Uterus (tissue), 3 donors: ENCODE measurements at regions not wholly inside any gene's neighbourhood (a gene's known extent, or its start where the extent isn't known, plus 50 kb on each side); places are given as distances from the start of the nearest gene placed in this dataset.

Experiments
- DNase-seq, 2 donors: peaks; one replicate each; pipeline ENCODE4 v3.0.0-alpha.2; 2019 to 2020
- H3K27ac ChIP-seq, 2 donors: fragments of 200-600 bp; sonication (generic); 1 replicate in 1 of 2; 2 replicates in 1 of 2; pipeline ENCODE4 v1.5.1; 2016 to 2018
- H3K27me3 ChIP-seq, 2 donors: fragments of 200-600 bp; sonication (generic); one replicate each; pipeline ENCODE4 v1.5.1; 2018 to 2019; ENCODE audit warnings: control low read depth in 1 of 2
- H3K36me3 ChIP-seq, 2 donors: fragments of 200-600 bp; sonication (generic); one replicate each; pipeline ENCODE4 v1.5.1; 2019; ENCODE audit warnings: control low read depth in 1 of 2
- H3K4me1 ChIP-seq, 2 donors: fragments of 200-600 bp; sonication (generic); one replicate each; pipeline ENCODE4 v1.5.1; 2018 to 2019; ENCODE audit warnings: control low read depth in 1 of 2
- H3K4me3 ChIP-seq, 2 donors: fragments of 200-600 bp; sonication (generic); 1 replicate in 1 of 2; 2 replicates in 1 of 2; pipeline ENCODE4 v1.5.1; 2018 to 2019; ENCODE audit warnings: mild to moderate bottlenecking in 1 of 2
- H3K9me3 ChIP-seq, 2 donors: fragments of 200-600 bp; sonication (generic); one replicate each; pipeline ENCODE4 v1.5.1; 2019; ENCODE audit warnings: control low read depth in 1 of 2
- POLR2A ChIP-seq, 2 donors: fragments of 450-650 bp; IDR thresholded peaks; one replicate each; pipeline ENCODE4 v1.6.1; 2016; ENCODE audit warnings: antibody characterized with exemption in 2 of 2, mild to moderate bottlenecking in 1 of 2, moderate library complexity in 1 of 2
- intact Hi-C: fragments of 100-400 bp; cut with DNase I; formaldehyde crosslinking; loops from one replicate; pipeline ENCODE4 v1.15.1; 2023; ENCODE audit warnings: low total_unique reads
- TF ChIP-seq, protein P1 (sequence below), 4 experiments: fragments of 200-600 bp in 2 of 4; fragments of 450-650 bp in 2 of 4; sonication (generic) in 2 of 4; IDR thresholded peaks; one replicate each; pipeline ENCODE4 v1.5.1; 2016 to 2019; ENCODE audit warnings: antibody characterized with exemption in 4 of 4, mild to moderate bottlenecking in 2 of 4, moderate library complexity in 1 of 4
- donor health status: DM: yes; HTN: yes; CAD: no.

- intact Hi-C loops, result no loop called here
- DNase-seq, result no peak
These were observed 285.1 kb upstream of the MAGEB18 start for GRCh38 chrX:25853002-25853479.

GRCh38 chrX:25858273-25858880 lies 279.8 kb upstream of the MAGEB18 start:
- DNase-seq, result no peak
- intact Hi-C loops, result no loop called here
- TF ChIP-seq POLR2A (IDR thresholded peaks at IDR 0.05), result no peak
- TF ChIP-seq, protein P1, sequence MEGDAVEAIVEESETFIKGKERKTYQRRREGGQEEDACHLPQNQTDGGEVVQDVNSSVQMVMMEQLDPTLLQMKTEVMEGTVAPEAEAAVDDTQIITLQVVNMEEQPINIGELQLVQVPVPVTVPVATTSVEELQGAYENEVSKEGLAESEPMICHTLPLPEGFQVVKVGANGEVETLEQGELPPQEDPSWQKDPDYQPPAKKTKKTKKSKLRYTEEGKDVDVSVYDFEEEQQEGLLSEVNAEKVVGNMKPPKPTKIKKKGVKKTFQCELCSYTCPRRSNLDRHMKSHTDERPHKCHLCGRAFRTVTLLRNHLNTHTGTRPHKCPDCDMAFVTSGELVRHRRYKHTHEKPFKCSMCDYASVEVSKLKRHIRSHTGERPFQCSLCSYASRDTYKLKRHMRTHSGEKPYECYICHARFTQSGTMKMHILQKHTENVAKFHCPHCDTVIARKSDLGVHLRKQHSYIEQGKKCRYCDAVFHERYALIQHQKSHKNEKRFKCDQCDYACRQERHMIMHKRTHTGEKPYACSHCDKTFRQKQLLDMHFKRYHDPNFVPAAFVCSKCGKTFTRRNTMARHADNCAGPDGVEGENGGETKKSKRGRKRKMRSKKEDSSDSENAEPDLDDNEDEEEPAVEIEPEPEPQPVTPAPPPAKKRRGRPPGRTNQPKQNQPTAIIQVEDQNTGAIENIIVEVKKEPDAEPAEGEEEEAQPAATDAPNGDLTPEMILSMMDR (IDR thresholded peaks at IDR 0.05), result no peak
- Histone ChIP-seq H3K36me3 (no peaks in the 10 kb centered on the region), H3K27me3 (no peaks in the 10 kb centered on the region), H3K4me3 (no peak overlapping the region), H3K4me1 (no peaks in the 10 kb centered on the region), H3K27ac (no peak overlapping the region), H3K9me3 (no peaks in the 10 kb centered on the region)

More at GRCh38 chrX:25853002-25853479, 285.1 kb upstream of the MAGEB18 start:
- TF ChIP-seq, protein P1 (IDR thresholded peaks at IDR 0.05), result no peak
- TF ChIP-seq POLR2A (IDR thresholded peaks at IDR 0.05), result no peak
- Histone ChIP-seq H3K4me1 (no peaks in the 10 kb centered on the region), H3K27me3 (peaks cover 0 to 4% of the 10 kb centered on the region in 2 donors), H3K9me3 (no peaks in the 10 kb centered on the region), H3K36me3 (no peaks in the 10 kb centered on the region), H3K4me3 (no peak overlapping the region), H3K27ac (no peak overlapping the region)

DNA sequence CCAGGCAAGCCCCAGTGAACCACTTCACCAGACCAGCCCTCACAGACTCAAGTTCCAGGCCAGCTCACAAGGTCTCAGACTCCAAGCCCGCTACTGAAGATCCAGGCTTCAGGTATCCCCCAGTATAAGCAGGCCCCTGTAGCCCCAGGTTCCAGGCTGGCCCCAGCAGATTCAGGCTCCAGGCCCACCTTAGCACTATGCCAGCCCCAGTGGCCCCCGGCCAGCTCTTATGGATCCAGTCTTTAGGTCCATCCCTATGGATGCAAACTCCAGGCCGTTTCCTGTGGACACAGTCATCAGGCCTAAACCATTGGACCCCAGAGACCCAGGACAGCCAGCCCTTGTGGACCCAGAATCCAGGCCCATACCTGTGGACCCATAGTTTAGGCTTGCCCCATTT lies 277.8 kb upstream of the MAGEB18 start:
- no peak overlapping the region for H3K27ac ChIP-seq
- no peak overlapping the region for H3K4me3 ChIP-seq
- no peaks in the 10 kb centered on the region for H3K9me3 ChIP-seq
- H3K36me3 ChIP-seq, result no peaks in the 10 kb centered on the region
- no peaks in the 10 kb centered on the region for H3K27me3 ChIP-seq
- no peak for DNase-seq
- intact Hi-C loops, result no loop called here
- TF ChIP-seq POLR2A (IDR thresholded peaks at IDR 0.05), result no peak
- TF ChIP-seq, protein P1 (IDR thresholded peaks at IDR 0.05), result no peak
- H3K4me1 ChIP-seq, result no peaks in the 10 kb centered on the region

DNA sequence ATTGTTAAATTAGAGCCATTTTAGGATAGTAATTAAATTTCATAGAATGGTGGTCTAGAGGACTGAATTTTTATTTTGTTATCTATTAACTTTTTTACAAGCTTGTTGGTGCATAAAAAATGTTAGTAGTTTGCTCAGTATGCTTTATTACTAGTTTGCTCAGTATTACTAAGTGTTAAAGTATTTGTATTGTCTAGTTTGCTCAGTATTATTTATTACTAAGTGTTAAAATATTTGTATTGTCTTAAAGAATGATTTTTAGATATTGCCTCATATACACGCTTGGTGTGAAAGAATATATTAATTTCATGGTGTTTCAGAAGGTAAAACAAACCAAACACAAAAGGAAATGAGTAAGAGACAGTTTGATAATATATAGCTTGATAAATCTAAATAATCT lies 268.4 kb upstream of the MAGEB18 start:
- no peaks in the 10 kb centered on the region for H3K27me3 ChIP-seq
- intact Hi-C loops, result no loop called here
- TF ChIP-seq, protein P1 (IDR thresholded peaks at IDR 0.05), result no peak
- TF ChIP-seq POLR2A (IDR thresholded peaks at IDR 0.05), result no peak
- H3K4me1 ChIP-seq, result no peaks in the 10 kb centered on the region
- H3K27ac ChIP-seq, result no peak overlapping the region
- DNase-seq, result no peak
- H3K9me3 ChIP-seq, result no peaks in the 10 kb centered on the region
- H3K36me3 ChIP-seq, result no peaks in the 10 kb centered on the region
- H3K4me3 ChIP-seq, result no peak overlapping the region

GRCh38 chrX:25872786-25873185 lies 265.4 kb upstream of the MAGEB18 start:
- TF ChIP-seq, protein P1 (IDR thresholded peaks at IDR 0.05), result no peak
- no peak for TF ChIP-seq POLR2A (IDR thresholded peaks at IDR 0.05)

More at GRCh38 chrX:25872786-25873185, 265.4 kb upstream of the MAGEB18 start:
- H3K27ac ChIP-seq, result no peak overlapping the region
- no peak overlapping the region for H3K4me3 ChIP-seq
- H3K27me3 ChIP-seq, result no peaks in the 10 kb centered on the region
- no peaks in the 10 kb centered on the region for H3K36me3 ChIP-seq
- intact Hi-C loops, result no loop called here
- no peaks in the 10 kb centered on the region for H3K4me1 ChIP-seq
- DNase-seq, result no peak
- H3K9me3 ChIP-seq, result no peaks in the 10 kb centered on the region
